Thoracic aorta (tissue), 2 donors: ENCODE measurements at regions not wholly inside any gene's neighbourhood (a gene's known extent, or its start where the extent isn't known, plus 50 kb on each side); places are given as distances from the start of the nearest gene placed in this dataset.

Experiments
- ATAC-seq: fragments of 150-250 bp; one replicate; pipeline ENCODE4 v1.8.0; 2017; ENCODE audit warnings: low read depth; ENCODE audit not compliant: insufficient number of reproducible peaks, low FRiP score
- DNase-seq: peaks from one replicate; pipeline ENCODE4 v3.0.0-alpha.2; 2020; ENCODE audit warnings: low spot score
- H3K27ac ChIP-seq, 2 donors: fragments of 200-600 bp; sonication (generic); 1 replicate in 1 of 2; 2 replicates in 1 of 2; pipeline ENCODE4 v1.5.1; 2016; ENCODE audit warnings: mild to moderate bottlenecking in 2 of 2, moderate library complexity in 2 of 2
- H3K27me3 ChIP-seq: fragments of 200-600 bp; sonication (generic); replicated peaks from 2 replicates; pipeline ENCODE4 v1.6.0; 2016; ENCODE audit warnings: mild to moderate bottlenecking; ENCODE audit not compliant: insufficient read depth
- H3K36me3 ChIP-seq: fragments of 200-600 bp; sonication (generic); one replicate; pipeline ENCODE4 v1.5.1; 2016
- H3K4me1 ChIP-seq, 2 donors: fragments of 200-600 bp; sonication (generic); 1 replicate in 1 of 2; 2 replicates in 1 of 2; pipeline versions ENCODE4 v1.5.1 to v1.6.0; 2016; ENCODE audit warnings: low read depth in 2 of 2, mild to moderate bottlenecking in 1 of 2; ENCODE audit not compliant: control insufficient read depth in 1 of 2
- H3K4me3 ChIP-seq: fragments of 200-600 bp; sonication (generic); 2 replicates; pipeline ENCODE4 v1.5.1; 2016; ENCODE audit warnings: mild to moderate bottlenecking
- H3K9me3 ChIP-seq: fragments of 200-600 bp; sonication (generic); 2 replicates; pipeline ENCODE4 v1.5.1; 2016
- CTCF ChIP-seq: fragments of 200-600 bp; sonication (generic); IDR thresholded peaks from one replicate; pipeline ENCODE4 v1.5.1; 2019; ENCODE audit warnings: antibody characterized with exemption

GRCh38 chr2:224210286-224211180 lies 171.4 kb upstream of the SERPINE2 start:
- Histone ChIP-seq H3K27ac (no peak overlapping the region), H3K4me1 (no peaks in the 10 kb centered on the region), H3K4me3 (no peak overlapping the region), H3K9me3 (no peaks in the 10 kb centered on the region), H3K27me3 (no peaks in the 10 kb centered on the region), H3K36me3 (no peaks in the 10 kb centered on the region)
- no peak for ATAC-seq
- DNase-seq, result no peak
- TF ChIP-seq CTCF, result no peak

GRCh38 chr2:224209555-224210285 lies 170.6 kb upstream of the SERPINE2 start:
- H3K9me3 ChIP-seq, result no peaks in the 10 kb centered on the region

GRCh38 chr2:224208443-224208842 lies 169.4 kb upstream of the SERPINE2 start:
- Histone ChIP-seq H3K27me3 (no peaks in the 10 kb centered on the region), H3K4me1 (no peaks in the 10 kb centered on the region), H3K27ac (no peak overlapping the region), H3K36me3 (no peaks in the 10 kb centered on the region), H3K9me3 (no peaks in the 10 kb centered on the region), H3K4me3 (no peak overlapping the region)
- no peak for TF ChIP-seq CTCF
- no peak for ATAC-seq
- no peak for DNase-seq

More at GRCh38 chr2:224209555-224210285, 170.6 kb upstream of the SERPINE2 start:
- Histone ChIP-seq H3K4me3 (no peak overlapping the region), H3K27ac (no peak overlapping the region), H3K27me3 (no peaks in the 10 kb centered on the region), H3K4me1 (no peaks in the 10 kb centered on the region), H3K36me3 (no peaks in the 10 kb centered on the region)
- no peak for TF ChIP-seq CTCF
- ATAC-seq, result no peak
- no peak for DNase-seq

GRCh38 chr2:224208007-224208406 lies 168.9 kb upstream of the SERPINE2 start:
- DNase-seq (no peak), ATAC-seq (no peak)
- Histone ChIP-seq H3K27ac (no peak overlapping the region), H3K36me3 (no peaks in the 10 kb centered on the region), H3K9me3 (no peaks in the 10 kb centered on the region), H3K4me3 (no peak overlapping the region), H3K4me1 (no peaks in the 10 kb centered on the region), H3K27me3 (no peaks in the 10 kb centered on the region)
- TF ChIP-seq CTCF, result no peak

- TF ChIP-seq CTCF, result no peak
- Histone ChIP-seq H3K9me3 (no peaks in the 10 kb centered on the region), H3K27me3 (no peaks in the 10 kb centered on the region), H3K27ac (no peak overlapping the region), H3K36me3 (no peaks in the 10 kb centered on the region), H3K4me3 (no peak overlapping the region), H3K4me1 (no peaks in the 10 kb centered on the region)
- DNase-seq (no peak), ATAC-seq (no peak)
These were observed 167.7 kb upstream of the SERPINE2 start for GRCh38 chr2:224206816-224207215.
